IMR-90 (cell line): ENCODE measurements at regions not wholly inside any gene's neighbourhood (a gene's known extent, or its start where the extent isn't known, plus 50 kb on each side); places are given as distances from the start of the nearest gene placed in this dataset.

Experiments
- ATAC-seq: fragments of 200-7000 bp; cut with Tn5 transposase; 2 replicates; pipeline ENCODE4 v1.9.1; 2020; ENCODE audit warnings: low read depth, mild to moderate bottlenecking, moderate library complexity
- BruUV-seq: library from RNA; stranded (reverse); fragments of 400-500 nt; replicated peaks from 2 replicates; lab custom pipeline; 2021; lab: Mats Ljungman, UMichigan
- CTCF ChIA-PET: fragments of 300-600 bp; formaldehyde crosslinking; extraction: SDS; loops from one replicate; lab custom pipeline; 2021; ENCODE audit warnings: antibody characterized with exemption; lab: Yijun Ruan, JAX
- POLR2A ChIA-PET: fragments of 300-600 bp; sonication (Branson Sonifier 250); formaldehyde crosslinking; loops from one replicate; lab custom pipeline; 2022; ENCODE audit warnings: antibody characterized with exemption; ENCODE audit not compliant: unreplicated experiment; lab: Charles Lee
- DNase-seq: peaks from one replicate; pipeline ENCODE4 v3.0.0; 2013
- H2AFZ ChIP-seq: replicated peaks from 2 replicates; pipeline ENCODE3; 2013; ENCODE audit warnings: low read length, mild to moderate bottlenecking; ENCODE audit not compliant: poor library complexity
- H2AK5ac ChIP-seq: 2 replicates; pipeline ENCODE4 v1.6.1; 2013; ENCODE audit warnings: low read depth, low read length, inconsistent platforms
- H2AK9ac ChIP-seq: replicated peaks from 2 replicates; pipeline ENCODE3; 2013; ENCODE audit warnings: mild to moderate bottlenecking, low read depth, low read length, moderate library complexity; ENCODE audit not compliant: poor library complexity
- H2BK120ac ChIP-seq: 2 replicates; pipeline ENCODE4 v1.6.1; 2013; ENCODE audit warnings: low read depth, low read length, inconsistent platforms
- H2BK15ac ChIP-seq: 3 replicates; pipeline ENCODE4 v1.6.1; 2013; ENCODE audit warnings: low read depth, low read length, inconsistent platforms
- H2BK20ac ChIP-seq: 2 replicates; pipeline ENCODE4 v1.6.1; 2013; ENCODE audit warnings: low read depth, mild to moderate bottlenecking, inconsistent platforms, low read length, moderate library complexity
- H2BK5ac ChIP-seq: 2 replicates; pipeline ENCODE4 v1.6.1; 2013; ENCODE audit warnings: mild to moderate bottlenecking, low read depth, low read length, inconsistent platforms; ENCODE audit not compliant: poor library complexity, severe bottlenecking
- H3K14ac ChIP-seq: replicated peaks from 2 replicates; pipeline ENCODE4 v1.6.1; 2013; ENCODE audit warnings: low read depth, low read length, inconsistent platforms
- H3K18ac ChIP-seq: 2 replicates; pipeline ENCODE4 v1.6.1; 2013; ENCODE audit warnings: low read depth, low read length, control low read depth
- H3K23ac ChIP-seq: 2 replicates; pipeline ENCODE4 v1.6.1; 2013; ENCODE audit warnings: low read depth, low read length, inconsistent platforms
- H3K27ac ChIP-seq: 2 replicates; pipeline ENCODE4 v1.5.1; 2013; ENCODE audit warnings: mild to moderate bottlenecking, control low read depth, low read length; ENCODE audit not compliant: insufficient read depth
- H3K27me3 ChIP-seq: 2 replicates; pipeline ENCODE4 v1.6.1; 2013; ENCODE audit warnings: low read length; ENCODE audit not compliant: control insufficient read depth, insufficient read depth
- H3K36me3 ChIP-seq: 2 replicates; pipeline ENCODE4 v1.6.1; 2013; ENCODE audit warnings: low read length, mixed read lengths; ENCODE audit not compliant: control insufficient read depth, insufficient read depth
- H3K4ac ChIP-seq: 2 replicates; pipeline ENCODE4 v1.6.1; 2013; ENCODE audit warnings: low read depth, low read length, inconsistent platforms
- H3K4me1 ChIP-seq: 2 replicates; pipeline ENCODE4 v1.6.1; 2013; ENCODE audit warnings: low read length, mixed read lengths; ENCODE audit not compliant: control insufficient read depth, insufficient read depth
- H3K4me2 ChIP-seq: 2 replicates; pipeline ENCODE4 v1.6.1; 2013; ENCODE audit warnings: low read depth, mild to moderate bottlenecking, control low read depth, low read length, moderate library complexity
- H3K4me3 ChIP-seq: 2 replicates; pipeline ENCODE4 v1.5.1; 2013; ENCODE audit warnings: low read depth, mild to moderate bottlenecking, control low read depth, low read length, moderate library complexity; ENCODE audit not compliant: insufficient read depth
- H3K56ac ChIP-seq: 2 replicates; pipeline ENCODE4 v1.6.1; 2013; ENCODE audit warnings: low read length, inconsistent platforms; ENCODE audit not compliant: insufficient read depth; ENCODE audit errors: extremely low read depth
- H3K79me1 ChIP-seq, 2 experiments: 2 replicates each; pipeline ENCODE4 v1.6.1; 2013; ENCODE audit warnings: low read length in 2 of 2, inconsistent platforms in 1 of 2, low read depth in 1 of 2
- H3K9ac ChIP-seq: 2 replicates; pipeline ENCODE4 v1.6.1; 2013; ENCODE audit warnings: low read depth, low read length, control low read depth
- H3K9me1 ChIP-seq: 2 replicates; pipeline ENCODE4 v1.6.1; 2013; ENCODE audit warnings: low read length, inconsistent platforms; ENCODE audit not compliant: insufficient read depth
- H3K9me3 ChIP-seq: 2 replicates; pipeline ENCODE4 v1.6.1; 2013; ENCODE audit warnings: low read length; ENCODE audit not compliant: control insufficient read depth, insufficient read depth
- H4K20me1 ChIP-seq: 2 replicates; pipeline ENCODE4 v1.6.1; 2013; ENCODE audit warnings: low read length, inconsistent platforms; ENCODE audit not compliant: insufficient read depth
- H4K5ac ChIP-seq: 2 replicates; pipeline ENCODE4 v1.6.1; 2013; ENCODE audit warnings: mild to moderate bottlenecking, low read depth, low read length, control low read depth
- H4K8ac ChIP-seq, 2 experiments: 2 replicates each; pipeline ENCODE4 v1.6.1; 2013; ENCODE audit warnings: low read depth in 2 of 2, low read length in 2 of 2, control low read depth in 1 of 2, inconsistent platforms in 1 of 2
- H4K91ac ChIP-seq: 2 replicates; pipeline ENCODE4 v1.6.1; 2013; ENCODE audit warnings: low read depth, low read length, inconsistent platforms; ENCODE audit not compliant: insufficient read depth
- BHLHE40 ChIP-seq: fragments of 150-350 bp; IDR thresholded peaks from 2 replicates; pipeline ENCODE4 v1.6.1; 2016; ENCODE audit warnings: mild to moderate bottlenecking, low read depth, low read length
- CEBPB ChIP-seq: IDR thresholded peaks from 2 replicates; pipeline ENCODE4 v1.6.1; 2012; ENCODE audit warnings: low read depth, low read length, improper control_type of control experiment
- CHD1 ChIP-seq: IDR thresholded peaks from 2 replicates; pipeline ENCODE4 v1.6.1; 2012; ENCODE audit warnings: low read depth, low read length, improper control_type of control experiment
- FOS ChIP-seq: fragments of 150-350 bp; IDR thresholded peaks from 2 replicates; pipeline ENCODE4 v1.6.1; 2016; ENCODE audit warnings: low read depth, low read length
- MAFK ChIP-seq: IDR thresholded peaks from 2 replicates; pipeline ENCODE4 v1.6.1; 2012; ENCODE audit warnings: low read depth, low read length, improper control_type of control experiment
- MAZ ChIP-seq: IDR thresholded peaks from 2 replicates; pipeline ENCODE4 v1.6.1; 2012; ENCODE audit warnings: low read depth, mild to moderate bottlenecking, low read length, improper control_type of control experiment, moderate library complexity, borderline replicate concordance
- MXI1 ChIP-seq: IDR thresholded peaks from 2 replicates; pipeline ENCODE4 v1.6.1; 2012; ENCODE audit warnings: low read depth, mild to moderate bottlenecking, low read length, moderate library complexity, borderline replicate concordance
- NFE2L2 ChIP-seq: fragments of 150-350 bp; IDR thresholded peaks from 2 replicates; pipeline ENCODE4 v1.6.1; 2016; ENCODE audit warnings: low read depth, mild to moderate bottlenecking, low read length
- POLR2A ChIP-seq: IDR thresholded peaks from 2 replicates; pipeline ENCODE4 v1.6.1; 2012; ENCODE audit warnings: mild to moderate bottlenecking, low read depth, low read length
- RAD21 ChIP-seq: IDR thresholded peaks from 2 replicates; pipeline ENCODE4 v1.6.1; 2012; ENCODE audit warnings: low read length, improper control_type of control experiment
- RCOR1 ChIP-seq: IDR thresholded peaks from 2 replicates; pipeline ENCODE4 v1.6.1; 2012; ENCODE audit warnings: mild to moderate bottlenecking, low read length, improper control_type of control experiment; ENCODE audit not compliant: insufficient replicate concordance
- RFX5 ChIP-seq: IDR thresholded peaks from 2 replicates; pipeline ENCODE4 v1.8.0; 2012; ENCODE audit warnings: low read depth, mild to moderate bottlenecking, low read length, moderate library complexity
- SMC3 ChIP-seq: fragments of 150-350 bp; IDR thresholded peaks from 2 replicates; pipeline ENCODE4 v1.6.1; 2016; ENCODE audit warnings: low read depth, mild to moderate bottlenecking, antibody characterized with exemption, low read length, moderate library complexity
- WGBS, 2 experiments: methylation state at CpG; one replicate each; pipeline versions ENCODE4 v1.1.5 to v1.1.7; 2013; ENCODE audit warnings: missing lambda C conversion rate in 2 of 2; ENCODE audit not compliant: insufficient read length in 1 of 2; ENCODE audit errors: extremely low coverage in 2 of 2; 5-methylcytosine and 5-hydroxymethylcytosine counted together
- dilution Hi-C: fragments of 300-500 bp; cut with HindIII; formaldehyde crosslinking; loops from one replicate; pipeline ENCODE4 v1.14.3; 2018; ENCODE audit warnings: low sequenced_read_pairs; ENCODE audit not compliant: unreplicated experiment
- in situ Hi-C: fragments of 300-500 bp; cut with MboI; formaldehyde crosslinking; loops from 3 replicates; pipeline ENCODE4 v1.14.3; 2019; ENCODE audit warnings: low sequenced_read_pairs, inconsistent platforms, mixed read lengths
- intact Hi-C: fragments of 100-400 bp; cut with micrococcal nuclease; formaldehyde crosslinking; loops from 2 replicates; pipeline ENCODE4 v1.10.0; 2022
- TF ChIP-seq, protein P1 (sequence below): conservative IDR thresholded peaks from 2 replicates; pipeline ENCODE4 v1.5.1; 2012; ENCODE audit warnings: mild to moderate bottlenecking, low read depth, low read length, improper control_type of control experiment
- TF ChIP-seq, protein P2 (sequence below): fragments of 150-350 bp; IDR thresholded peaks from 2 replicates; pipeline ENCODE4 v1.6.1; 2016; ENCODE audit warnings: low read depth, mild to moderate bottlenecking, low read length, moderate library complexity, borderline replicate concordance
- TF ChIP-seq, protein P3 (sequence below): fragments of 150-350 bp; IDR thresholded peaks from 2 replicates; pipeline ENCODE4 v1.6.1; 2017; ENCODE audit warnings: mild to moderate bottlenecking, antibody characterized with exemption, low read length, low read depth

DNA sequence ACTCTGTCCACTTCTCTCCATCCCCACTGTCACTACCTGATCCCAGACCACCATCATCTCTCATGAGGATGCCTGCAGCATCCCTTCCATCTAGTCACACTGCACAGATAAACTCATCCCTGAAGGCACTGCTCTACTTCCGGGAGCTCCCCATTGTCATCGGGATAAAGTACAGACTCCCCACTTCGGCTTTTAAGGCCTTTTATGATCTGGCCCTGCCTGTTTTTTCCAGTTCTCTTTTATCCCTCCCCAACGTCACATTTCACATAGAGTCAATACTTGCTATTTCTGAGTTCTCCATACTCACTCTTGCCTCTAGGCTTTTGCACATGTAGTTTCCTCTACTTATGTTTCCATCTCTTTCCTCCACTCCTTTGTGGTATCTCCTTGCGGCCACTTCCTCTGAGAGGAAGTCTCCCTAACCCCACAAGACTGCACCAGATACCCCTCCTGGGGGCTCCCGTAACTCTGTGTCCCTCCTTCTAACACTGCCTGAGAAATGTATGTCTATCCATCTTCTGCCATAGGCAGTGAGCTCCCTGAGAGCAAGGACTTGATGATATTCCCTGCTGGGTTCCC is 66.9 kb downstream of the COPRS start:
- Histone ChIP-seq H2AK5ac (no peak overlapping the region), H3K4me1 (peaks cover 9% of the 10 kb centered on the region), H3K14ac (no peak overlapping the region), H3K36me3 (no peaks in the 10 kb centered on the region), H3K79me1 (no peaks in the 10 kb centered on the region), H3K4ac (no peak overlapping the region), H3K27ac (no peak overlapping the region), H2AFZ (no peak overlapping the region), H2BK20ac (no peak overlapping the region), H3K18ac (no peak overlapping the region), H3K4me3 (no peak overlapping the region), H3K27me3 (no peaks in the 10 kb centered on the region), H3K4me2 (no peak overlapping the region), H4K5ac (no peak overlapping the region), H2BK120ac (no peak overlapping the region), H3K56ac (no peak overlapping the region), H2AK9ac (no peak overlapping the region), H4K20me1 (no peaks in the 10 kb centered on the region), H3K23ac (no peak overlapping the region), H3K9ac (no peak overlapping the region), H4K91ac (no peak overlapping the region), H3K9me1 (no peaks in the 10 kb centered on the region), H2BK5ac (no peak overlapping the region), H3K9me3 (no peaks in the 10 kb centered on the region), H2BK15ac (no peak overlapping the region), H4K8ac (no peak overlapping the region)
- no peak for TF ChIP-seq BHLHE40
- TF ChIP-seq RCOR1 = no peak
- TF ChIP-seq, protein P1, sequence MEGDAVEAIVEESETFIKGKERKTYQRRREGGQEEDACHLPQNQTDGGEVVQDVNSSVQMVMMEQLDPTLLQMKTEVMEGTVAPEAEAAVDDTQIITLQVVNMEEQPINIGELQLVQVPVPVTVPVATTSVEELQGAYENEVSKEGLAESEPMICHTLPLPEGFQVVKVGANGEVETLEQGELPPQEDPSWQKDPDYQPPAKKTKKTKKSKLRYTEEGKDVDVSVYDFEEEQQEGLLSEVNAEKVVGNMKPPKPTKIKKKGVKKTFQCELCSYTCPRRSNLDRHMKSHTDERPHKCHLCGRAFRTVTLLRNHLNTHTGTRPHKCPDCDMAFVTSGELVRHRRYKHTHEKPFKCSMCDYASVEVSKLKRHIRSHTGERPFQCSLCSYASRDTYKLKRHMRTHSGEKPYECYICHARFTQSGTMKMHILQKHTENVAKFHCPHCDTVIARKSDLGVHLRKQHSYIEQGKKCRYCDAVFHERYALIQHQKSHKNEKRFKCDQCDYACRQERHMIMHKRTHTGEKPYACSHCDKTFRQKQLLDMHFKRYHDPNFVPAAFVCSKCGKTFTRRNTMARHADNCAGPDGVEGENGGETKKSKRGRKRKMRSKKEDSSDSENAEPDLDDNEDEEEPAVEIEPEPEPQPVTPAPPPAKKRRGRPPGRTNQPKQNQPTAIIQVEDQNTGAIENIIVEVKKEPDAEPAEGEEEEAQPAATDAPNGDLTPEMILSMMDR = no peak
- TF ChIP-seq MXI1 = no peak
- no peak for TF ChIP-seq POLR2A
- TF ChIP-seq, protein P2, sequence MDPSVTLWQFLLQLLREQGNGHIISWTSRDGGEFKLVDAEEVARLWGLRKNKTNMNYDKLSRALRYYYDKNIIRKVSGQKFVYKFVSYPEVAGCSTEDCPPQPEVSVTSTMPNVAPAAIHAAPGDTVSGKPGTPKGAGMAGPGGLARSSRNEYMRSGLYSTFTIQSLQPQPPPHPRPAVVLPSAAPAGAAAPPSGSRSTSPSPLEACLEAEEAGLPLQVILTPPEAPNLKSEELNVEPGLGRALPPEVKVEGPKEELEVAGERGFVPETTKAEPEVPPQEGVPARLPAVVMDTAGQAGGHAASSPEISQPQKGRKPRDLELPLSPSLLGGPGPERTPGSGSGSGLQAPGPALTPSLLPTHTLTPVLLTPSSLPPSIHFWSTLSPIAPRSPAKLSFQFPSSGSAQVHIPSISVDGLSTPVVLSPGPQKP = no peak
- no peak for TF ChIP-seq SMC3
- no peak for TF ChIP-seq CHD1
- no peak for TF ChIP-seq CEBPB
- TF ChIP-seq FOS = no peak
- no peak for TF ChIP-seq MAFK
- no peak for TF ChIP-seq MAZ
- no peak for TF ChIP-seq RFX5
- no peak for TF ChIP-seq RAD21
- no peak for TF ChIP-seq NFE2L2
- TF ChIP-seq, protein P3, sequence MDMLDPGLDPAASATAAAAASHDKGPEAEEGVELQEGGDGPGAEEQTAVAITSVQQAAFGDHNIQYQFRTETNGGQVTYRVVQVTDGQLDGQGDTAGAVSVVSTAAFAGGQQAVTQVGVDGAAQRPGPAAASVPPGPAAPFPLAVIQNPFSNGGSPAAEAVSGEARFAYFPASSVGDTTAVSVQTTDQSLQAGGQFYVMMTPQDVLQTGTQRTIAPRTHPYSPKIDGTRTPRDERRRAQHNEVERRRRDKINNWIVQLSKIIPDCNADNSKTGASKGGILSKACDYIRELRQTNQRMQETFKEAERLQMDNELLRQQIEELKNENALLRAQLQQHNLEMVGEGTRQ = no peak
- DNase-seq = no peak
- intact Hi-C loops = no loop called here
- ATAC-seq = no peak
- dilution Hi-C loops = no loop called here
- whole genome bisulfite sequencing, 2 experiments = 61% methylated on average over 4 of the region's 6 CpGs; no CpG with 5 or more reads in 1 of the 2 experiments
- ChIA-PET CTCF (no interaction called here), POLR2A (no interaction called here)
- no TSS peak for BruUV-seq
- in situ Hi-C loops = no loop called here
